ENCODE measurements at regions not wholly inside any gene's neighbourhood (a gene's known extent, or its start where the extent isn't known, plus 50 kb on each side); places are given as distances from the start of the nearest gene placed in this dataset.

- TF ChIP-seq CTCF (IDR thresholded peaks at IDR 0.05) (no peak), POLR2A (IDR thresholded peaks at IDR 0.05) (no peak)
Measured at GRCh38 chr14:86279405-86279804, 749.5 kb downstream of the FLRT2 start.

All from esophagus squamous epithelium (tissue), 4 donors.